ENCODE measurements at regions not wholly inside any gene's neighbourhood (a gene's known extent, or its start where the extent isn't known, plus 50 kb on each side); places are given as distances from the start of the nearest gene placed in this dataset.
A peak's percentile ranks its signal among the peaks of the same experiment; 100 is the strongest.
"Not testable (repeated sequence)": the region's sequence is repeated elsewhere in the genome, so short reads cannot be mapped to it uniquely, and the experiment has no call there.

GRCh38 chr10:18735711-18736110, 76.5 kb downstream of the ARL5B start:
- no peak for DNase-seq (ENCODE audit: low read depth)

- peak; percentile 10 for DNase-seq (ENCODE audit: low read depth)
These were observed 78.0 kb downstream of the ARL5B start for GRCh38 chr10:18737236-18737635.

GRCh38 chr10:18737841-18738240, 78.6 kb downstream of the ARL5B start:
- DNase-seq (ENCODE audit: low read depth): peak; percentile 11

- DNase-seq (ENCODE audit: low read depth): no peak
These were observed 79.6 kb downstream of the ARL5B start for GRCh38 chr10:18738835-18739234.

GRCh38 chr10:18743926-18744325, 84.7 kb downstream of the ARL5B start:
- DNase-seq (ENCODE audit: low read depth): no peak

- no peak for DNase-seq (ENCODE audit: low read depth)
These were observed 94.2 kb downstream of the ARL5B start for GRCh38 chr10:18753312-18753895.

GRCh38 chr10:18759575-18759974, 100.3 kb downstream of the ARL5B start:
- no peak for DNase-seq (ENCODE audit: low read depth)

GRCh38 chr10:18760836-18761235, 101.6 kb downstream of the ARL5B start:
- DNase-seq (ENCODE audit: low read depth): no peak

- DNase-seq (ENCODE audit: low read depth): no peak
These were observed 108.8 kb downstream of the ARL5B start for GRCh38 chr10:18767981-18768380.

GRCh38 chr10:18773180-18773579, 113.9 kb downstream of the ARL5B start:
- no peak for DNase-seq (ENCODE audit: low read depth)

GRCh38 chr10:18777258-18777657, 118.0 kb downstream of the ARL5B start:
- DNase-seq (ENCODE audit: low read depth): no peak

- no peak for DNase-seq (ENCODE audit: low read depth)
These were observed 127.2 kb downstream of the ARL5B start for GRCh38 chr10:18786478-18786877.

- peak; percentile 6 for DNase-seq (ENCODE audit: low read depth)
These were observed 134.7 kb downstream of the ARL5B start for GRCh38 chr10:18793951-18794350.

GRCh38 chr10:18795549-18795948, 136.3 kb downstream of the ARL5B start:
- no peak for DNase-seq (ENCODE audit: low read depth)

GRCh38 chr10:18797286-18797685, 138.1 kb downstream of the ARL5B start:
- DNase-seq (ENCODE audit: low read depth): no peak

- no peak for DNase-seq (ENCODE audit: low read depth)
These were observed 162.9 kb downstream of the ARL5B start for GRCh38 chr10:18822156-18822555.

- DNase-seq (ENCODE audit: low read depth): no peak
These were observed 170.0 kb downstream of the ARL5B start for GRCh38 chr10:18829259-18829658.

GRCh38 chr10:18830277-18830676, 171.0 kb downstream of the ARL5B start:
- DNase-seq (ENCODE audit: low read depth): no peak

- DNase-seq (ENCODE audit: low read depth): not testable (repeated sequence)
These were observed 192.0 kb upstream of the MALRD1 start for GRCh38 chr10:18856623-18857022.

- no peak for DNase-seq (ENCODE audit: low read depth)
These were observed 188.9 kb upstream of the MALRD1 start for GRCh38 chr10:18859659-18860058.

GRCh38 chr10:18860186-18860585, 188.4 kb upstream of the MALRD1 start:
- DNase-seq (ENCODE audit: low read depth): no peak

- DNase-seq (ENCODE audit: low read depth): peak; percentile 3
These were observed 187.9 kb upstream of the MALRD1 start for GRCh38 chr10:18860631-18861240.

- no peak for DNase-seq (ENCODE audit: low read depth)
These were observed 187.2 kb upstream of the MALRD1 start for GRCh38 chr10:18861382-18861781.

GRCh38 chr10:18866852-18867251, 181.7 kb upstream of the MALRD1 start:
- DNase-seq (ENCODE audit: low read depth): no peak
